ENCODE measurements at regions not wholly inside any gene's neighbourhood (a gene's known extent, or its start where the extent isn't known, plus 50 kb on each side); places are given as distances from the start of the nearest gene placed in this dataset.

DNA sequence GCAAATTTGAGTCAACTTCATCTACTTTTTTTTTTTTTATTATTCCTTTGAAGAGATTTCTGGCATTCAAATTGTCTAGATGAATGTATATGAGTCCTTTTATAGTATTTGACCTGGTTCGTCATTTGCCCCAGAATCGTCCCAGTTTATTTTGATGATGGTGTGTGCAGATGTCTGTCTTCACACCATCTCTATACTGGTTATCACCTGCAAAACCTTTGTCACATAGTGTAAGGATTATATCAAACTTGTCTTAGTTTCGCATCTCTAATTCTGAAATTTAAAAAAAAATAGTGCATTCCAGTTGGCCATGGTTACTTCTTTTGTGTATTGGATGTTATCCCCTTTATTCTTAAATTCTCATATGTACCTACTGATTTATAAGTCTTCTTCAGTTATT, 70.5 kb upstream of the CD99 start:
- Mint-ChIP-seq H3K9me3 (peaks cover 2% of the 10 kb centered on the region), H3K27ac (no peak overlapping the region), H3K27me3 (no peaks in the 10 kb centered on the region), H3K36me3 (ENCODE audit: low read depth) (peaks cover 68% of the 10 kb centered on the region), H3K4me1 (peaks cover 11% of the 10 kb centered on the region), H3K4me3 (no peak overlapping the region)
- no peak for DNase-seq
- intact Hi-C loops (cut with micrococcal nuclease) = no loop called here

DNA sequence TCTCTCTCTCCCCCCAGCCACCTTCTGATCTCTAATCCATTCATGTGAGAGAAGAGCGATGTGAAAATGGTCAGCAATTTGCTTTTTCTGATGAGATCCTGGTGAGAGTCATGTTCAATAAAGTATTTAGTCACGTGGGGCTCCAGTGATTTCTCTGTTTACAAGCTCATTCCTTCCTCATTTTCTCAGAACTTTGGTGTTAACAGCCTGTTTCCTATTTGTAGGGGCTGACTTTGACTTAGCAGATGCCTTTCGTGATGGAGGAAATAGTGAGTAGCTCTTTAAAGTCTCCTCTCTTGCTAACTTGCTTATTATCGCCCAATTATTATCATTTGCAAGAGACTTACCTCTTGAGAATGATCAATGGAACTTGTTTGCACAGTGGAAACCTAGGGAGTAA, 72.6 kb upstream of the CD99 start:
- Mint-ChIP-seq H3K27me3 (no peaks in the 10 kb centered on the region), H3K4me3 (no peak overlapping the region), H3K4me1 (peaks cover 24% of the 10 kb centered on the region), H3K27ac (no peak overlapping the region), H3K9me3 (peaks cover 6% of the 10 kb centered on the region), H3K36me3 (ENCODE audit: low read depth) (peaks cover 76% of the 10 kb centered on the region)
- no peak for DNase-seq
- intact Hi-C loops (cut with micrococcal nuclease) = no loop called here

DNA sequence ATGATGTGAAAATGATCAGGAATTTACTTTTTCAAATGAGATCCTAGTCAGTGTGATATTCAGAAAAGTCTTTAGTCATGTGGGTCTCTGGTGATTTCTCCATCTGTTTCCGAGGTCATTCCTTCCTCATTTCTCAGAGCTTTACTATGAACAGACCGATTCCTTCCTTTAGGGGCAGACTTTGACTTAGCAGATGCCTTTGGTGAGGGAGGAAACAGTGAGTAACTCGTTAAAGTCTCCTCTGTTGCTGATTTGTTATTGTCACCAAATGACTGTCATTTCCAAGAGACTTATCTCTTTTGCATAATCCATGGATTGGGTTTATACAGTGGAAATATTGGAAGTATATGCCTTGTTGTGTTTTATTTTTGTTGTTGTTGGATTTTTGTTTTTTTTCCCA, 76.2 kb upstream of the CD99 start:
- H3K4me3 Mint-ChIP-seq = peak overlapping the region; percentile 39
- H3K4me1 Mint-ChIP-seq = peaks cover 46% of the 10 kb centered on the region
- peak overlapping the region; percentile 84 for H3K27ac Mint-ChIP-seq
- H3K27me3 Mint-ChIP-seq = no peaks in the 10 kb centered on the region
- H3K9me3 Mint-ChIP-seq = peaks cover 6% of the 10 kb centered on the region
- H3K36me3 Mint-ChIP-seq (ENCODE audit: low read depth) = peaks cover 74% of the 10 kb centered on the region
- intact Hi-C loops (cut with micrococcal nuclease) = no loop called here
- no peak for DNase-seq

DNA sequence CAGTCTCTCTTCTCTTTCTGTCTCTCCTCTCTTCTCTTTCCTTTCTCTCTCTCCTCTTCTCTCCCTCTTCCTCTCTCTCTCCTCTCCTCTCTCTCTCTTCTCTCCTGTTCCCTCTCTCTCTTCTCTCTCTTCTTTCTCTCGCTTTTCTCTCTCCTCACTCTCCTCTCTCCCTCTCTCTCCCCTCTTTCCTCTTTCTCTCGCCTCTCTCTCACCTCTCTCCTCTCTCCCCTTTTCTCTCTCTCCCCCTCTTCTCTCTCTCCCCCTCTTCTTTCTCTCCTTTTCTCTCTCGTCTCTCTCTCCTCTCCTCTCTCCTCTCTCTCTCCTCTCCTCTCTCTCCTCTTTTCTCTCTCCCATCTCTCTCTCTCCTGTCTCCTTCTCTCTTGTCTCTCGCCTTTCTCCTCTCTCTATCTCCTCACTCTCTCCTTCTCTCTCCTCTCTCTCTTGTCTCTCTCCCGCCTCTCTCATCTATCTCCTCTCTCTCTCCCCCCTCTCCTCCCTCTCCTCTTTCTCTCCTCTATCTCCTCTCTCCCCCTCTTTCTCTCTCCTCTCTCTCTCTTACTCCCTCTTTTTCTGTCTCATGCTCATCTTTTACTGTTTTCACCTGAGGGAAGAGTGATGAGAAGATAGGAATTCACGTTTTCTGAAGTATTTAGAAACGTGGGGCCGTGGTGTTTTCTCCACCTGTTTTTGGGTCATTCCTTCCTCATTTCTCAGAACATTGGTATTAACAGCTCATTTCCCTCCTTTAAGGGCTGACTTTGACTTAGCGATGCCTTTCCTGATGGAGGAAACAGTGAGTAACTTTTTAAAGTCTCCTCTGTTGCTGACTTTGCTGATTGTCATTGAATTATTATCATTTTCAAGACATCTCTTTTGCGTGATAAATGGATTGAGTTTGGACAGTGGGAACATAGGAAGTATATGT, 80.6 kb upstream of the CD99 start:
- H3K4me3 Mint-ChIP-seq = peak overlapping the region; percentile 95
- H3K4me1 Mint-ChIP-seq = peaks cover 48% of the 10 kb centered on the region
- H3K27me3 Mint-ChIP-seq = no peaks in the 10 kb centered on the region
- DNase-seq = no peak
- peaks cover 12% of the 10 kb centered on the region for H3K9me3 Mint-ChIP-seq
- H3K27ac Mint-ChIP-seq = peak overlapping the region; percentile 85
- intact Hi-C loops (cut with micrococcal nuclease) = no loop called here
- peaks cover 42% of the 10 kb centered on the region for H3K36me3 Mint-ChIP-seq (ENCODE audit: low read depth)

DNA sequence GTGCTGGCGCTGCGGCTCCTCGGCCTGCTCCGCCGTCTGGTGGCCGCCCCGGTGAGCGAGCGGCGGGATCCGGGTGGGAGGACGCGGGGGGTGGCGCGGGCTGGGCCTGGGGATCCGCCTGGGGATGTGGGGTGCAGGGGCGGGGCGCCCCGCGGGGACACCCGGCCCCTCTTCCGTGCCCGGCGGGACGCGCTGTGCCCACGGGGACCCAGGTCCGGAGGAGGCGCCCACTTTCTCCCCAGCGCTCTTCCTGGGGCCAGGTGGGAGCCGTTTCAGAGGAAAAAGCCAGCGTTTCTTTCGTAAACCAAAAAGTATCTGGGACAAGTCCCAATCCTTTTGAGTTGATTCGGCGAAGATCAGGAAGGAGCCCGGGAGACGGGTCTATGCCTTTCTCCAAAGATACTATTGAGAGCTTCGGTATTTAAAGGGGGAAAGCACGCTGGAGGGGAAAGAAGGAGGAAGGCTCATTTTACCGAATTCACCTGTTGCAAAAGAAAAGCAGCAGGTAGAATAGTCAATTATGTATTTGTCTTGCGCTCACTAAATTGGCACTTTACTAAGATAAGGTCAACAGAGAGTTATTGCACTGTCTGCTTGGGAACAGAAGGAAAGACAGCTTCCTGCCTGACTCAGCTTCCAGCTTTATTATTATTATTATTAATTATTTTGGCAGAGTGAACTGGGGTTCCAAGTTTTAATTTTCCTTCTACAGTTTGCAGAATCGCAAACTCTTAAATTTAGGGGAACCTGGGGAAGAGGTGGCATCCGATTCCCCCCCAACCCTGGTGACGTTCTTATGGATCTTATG, 81.5 kb upstream of the CD99 start:
- Mint-ChIP-seq H3K27me3 (no peaks in the 10 kb centered on the region), H3K4me3 (peak overlapping the region; percentile 95), H3K36me3 (ENCODE audit: low read depth) (peaks cover 39% of the 10 kb centered on the region), H3K4me1 (peaks cover 43% of the 10 kb centered on the region), H3K27ac (peak overlapping the region; percentile 85), H3K9me3 (peaks cover 9% of the 10 kb centered on the region)
- no peak for DNase-seq
- intact Hi-C loops (cut with micrococcal nuclease) = loop anchor here (1.0 to 10.0 kb wide), 8 partner anchors 17 to 1365 kb away; partner anchors contain the start of genes CD99, DHRSX, P2RY8 and ZBED1

DNA sequence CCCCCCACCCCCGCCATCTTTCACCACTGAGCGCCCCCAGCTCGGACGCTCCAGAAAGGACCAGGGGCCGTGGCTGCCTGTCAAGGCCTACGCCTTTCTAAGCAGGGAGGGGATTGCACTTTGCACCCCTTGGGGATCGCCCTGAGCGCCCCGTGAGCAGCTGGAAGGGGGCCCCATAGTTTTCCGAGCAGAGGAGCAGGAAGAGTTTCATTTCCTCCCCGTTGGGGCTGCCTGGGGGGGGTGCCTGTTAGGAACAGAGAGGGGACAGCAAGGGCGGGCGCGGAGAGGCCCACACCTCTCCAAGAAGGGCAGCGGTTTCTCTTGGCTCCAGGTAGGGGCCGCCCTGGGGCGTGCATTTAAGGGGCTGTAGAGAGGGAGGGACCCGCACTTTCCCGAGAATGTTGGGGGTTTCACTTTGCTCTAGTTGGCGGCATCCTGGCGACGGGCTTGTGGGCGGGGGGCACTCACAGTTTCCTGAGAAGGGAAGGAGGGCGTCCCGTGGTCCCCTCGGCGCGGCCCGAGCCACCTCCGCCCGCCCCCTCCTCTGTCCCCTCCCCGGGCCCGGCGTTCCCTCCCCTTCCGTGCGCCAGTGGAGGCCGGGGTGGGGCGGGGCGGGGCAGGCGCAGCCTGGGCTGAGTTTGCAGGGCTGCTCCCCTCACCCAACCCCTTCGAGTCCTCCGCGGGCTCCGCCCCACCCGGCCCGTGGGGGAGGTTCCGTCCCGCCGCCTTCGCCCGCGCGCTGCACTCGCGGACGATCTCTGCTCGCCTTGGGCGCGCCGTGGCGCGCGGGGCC, 82.3 kb upstream of the CD99 start:
- Mint-ChIP-seq H3K36me3 (ENCODE audit: low read depth) (peaks cover 35% of the 10 kb centered on the region), H3K27me3 (no peaks in the 10 kb centered on the region), H3K4me3 (peak overlapping the region; percentile 95), H3K27ac (peak overlapping the region; percentile 93), H3K4me1 (peaks cover 46% of the 10 kb centered on the region), H3K9me3 (peaks cover 9% of the 10 kb centered on the region)
- intact Hi-C loops (cut with micrococcal nuclease) = loop anchor here (1.0 to 10.0 kb wide), 8 partner anchors 18 to 1364 kb away; partner anchors contain the start of genes CD99, DHRSX, P2RY8 and ZBED1
- DNase-seq = peak; percentile 97

DNA sequence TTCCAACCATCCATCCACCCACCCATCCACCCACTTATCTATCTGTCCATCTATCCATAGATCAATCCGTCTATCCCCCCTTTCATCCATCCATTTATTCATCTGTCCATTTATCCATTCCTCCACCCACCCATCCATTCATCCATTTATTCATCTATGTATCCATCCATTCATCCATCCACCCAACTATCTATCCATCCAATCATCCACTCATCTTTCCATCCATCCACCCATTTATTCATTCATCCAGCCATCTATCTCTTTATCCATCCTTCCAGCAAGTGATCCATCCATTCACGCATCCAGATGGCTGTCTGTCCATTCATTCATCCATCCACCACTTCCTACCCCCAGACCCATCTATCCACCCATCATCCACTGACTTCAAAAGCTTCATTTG, 84.0 kb upstream of the CD99 start:
- peak overlapping the region; percentile 11 for H3K4me3 Mint-ChIP-seq
- peaks cover 38% of the 10 kb centered on the region for H3K4me1 Mint-ChIP-seq
- H3K27ac Mint-ChIP-seq = no peak overlapping the region
- H3K36me3 Mint-ChIP-seq (ENCODE audit: low read depth) = peaks cover 29% of the 10 kb centered on the region
- intact Hi-C loops (cut with micrococcal nuclease) = loop anchor here (5.0 to 10.0 kb wide), 3 partner anchors 950 to 1362 kb away; partner anchors contain the start of gene P2RY8
- peaks cover 9% of the 10 kb centered on the region for H3K9me3 Mint-ChIP-seq
- no peak for DNase-seq
- H3K27me3 Mint-ChIP-seq = no peaks in the 10 kb centered on the region

DNA sequence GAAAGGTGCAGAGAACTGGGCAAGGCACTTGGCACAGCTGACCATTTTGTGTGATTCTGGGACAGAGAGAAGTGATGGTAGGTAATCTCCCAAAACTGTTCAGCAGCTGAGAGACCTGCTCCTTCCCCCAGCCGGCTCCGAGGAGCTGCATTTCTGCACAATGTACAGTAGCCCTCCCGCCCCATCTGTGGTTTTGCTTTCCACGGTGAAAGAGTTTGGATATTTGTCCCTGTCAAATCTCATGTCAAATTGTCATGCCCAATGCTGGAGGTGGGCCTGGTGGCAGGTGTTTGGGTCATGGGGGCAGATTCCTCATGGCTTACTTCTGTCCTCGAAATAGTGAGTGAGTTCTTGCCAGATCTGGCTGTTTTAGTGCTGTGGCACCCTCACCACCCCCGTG, 90.5 kb upstream of the CD99 start:
- intact Hi-C loops (cut with micrococcal nuclease) = loop anchor here (10.0 kb wide), 1 partner anchor 1356 kb away; no protein-coding TSS in a partner anchor
- Mint-ChIP-seq H3K27ac (no peak overlapping the region), H3K9me3 (no peaks in the 10 kb centered on the region), H3K27me3 (no peaks in the 10 kb centered on the region), H3K4me3 (no peak overlapping the region), H3K4me1 (peaks cover 10% of the 10 kb centered on the region), H3K36me3 (ENCODE audit: low read depth) (peaks cover 41% of the 10 kb centered on the region)
- no peak for DNase-seq

DNA sequence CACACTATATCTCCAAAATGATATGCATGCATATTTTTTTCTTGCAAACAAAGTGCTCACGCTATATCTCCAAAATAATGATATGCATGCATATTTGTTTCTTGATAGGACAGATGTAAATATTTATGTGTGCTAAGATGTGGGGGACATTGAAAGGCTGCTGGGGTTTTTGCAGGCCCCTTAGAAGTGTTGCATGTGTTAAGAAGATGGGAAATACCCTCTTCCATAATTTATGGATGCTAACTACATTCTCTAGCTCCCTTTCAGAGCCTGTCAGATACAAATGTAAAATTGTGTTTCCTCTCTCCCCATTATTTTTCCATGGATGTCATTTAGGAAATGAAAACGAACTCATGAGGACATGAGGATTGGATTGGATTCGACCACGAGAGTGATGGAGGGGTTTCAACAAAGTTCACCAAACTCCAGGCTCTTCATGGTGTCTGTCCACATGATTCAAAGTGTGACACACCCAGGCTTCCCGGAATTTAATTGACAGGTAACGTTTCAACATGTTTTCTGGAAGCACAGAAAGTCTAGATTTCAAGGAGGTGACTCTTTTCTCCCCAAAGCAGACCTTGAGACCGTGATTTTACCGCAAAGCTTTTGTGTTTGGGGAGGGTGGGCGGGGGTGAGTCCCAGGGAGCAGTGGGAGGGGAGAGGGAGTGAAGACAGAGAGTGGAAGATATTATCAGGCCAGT, 94.4 kb upstream of the CD99 start:
- intact Hi-C loops (cut with micrococcal nuclease) = no loop called here
- Mint-ChIP-seq H3K27ac (no peak overlapping the region), H3K9me3 (no peaks in the 10 kb centered on the region), H3K4me3 (no peak overlapping the region), H3K36me3 (ENCODE audit: low read depth) (peaks cover 27% of the 10 kb centered on the region), H3K4me1 (peaks cover 12% of the 10 kb centered on the region), H3K27me3 (no peaks in the 10 kb centered on the region)
- DNase-seq = no peak

DNA sequence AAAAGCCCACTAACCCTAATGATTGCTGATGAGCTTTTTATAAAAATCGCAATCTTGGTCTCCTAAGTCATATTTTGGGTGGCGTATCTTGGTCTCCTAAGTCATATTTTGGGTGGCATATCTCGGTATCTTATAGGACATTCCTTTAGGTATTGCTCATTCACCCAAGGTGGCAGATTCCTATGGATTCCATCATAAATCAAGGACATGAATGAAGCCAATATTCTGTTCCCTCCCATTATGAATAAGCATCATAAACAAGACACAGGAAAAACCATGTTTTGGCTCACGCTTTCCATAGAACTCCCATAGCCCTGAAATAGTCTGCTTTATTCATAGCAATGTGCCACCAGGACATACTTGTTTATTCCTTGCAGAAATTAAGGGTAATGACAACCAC, 95.0 kb upstream of the CD99 start:
- H3K4me3 Mint-ChIP-seq = no peak overlapping the region
- peaks cover 23% of the 10 kb centered on the region for H3K36me3 Mint-ChIP-seq (ENCODE audit: low read depth)
- intact Hi-C loops (cut with micrococcal nuclease) = no loop called here
- no peak for DNase-seq
- H3K4me1 Mint-ChIP-seq = peaks cover 12% of the 10 kb centered on the region
- no peak overlapping the region for H3K27ac Mint-ChIP-seq
- no peaks in the 10 kb centered on the region for H3K27me3 Mint-ChIP-seq
- H3K9me3 Mint-ChIP-seq = no peaks in the 10 kb centered on the region

DNA sequence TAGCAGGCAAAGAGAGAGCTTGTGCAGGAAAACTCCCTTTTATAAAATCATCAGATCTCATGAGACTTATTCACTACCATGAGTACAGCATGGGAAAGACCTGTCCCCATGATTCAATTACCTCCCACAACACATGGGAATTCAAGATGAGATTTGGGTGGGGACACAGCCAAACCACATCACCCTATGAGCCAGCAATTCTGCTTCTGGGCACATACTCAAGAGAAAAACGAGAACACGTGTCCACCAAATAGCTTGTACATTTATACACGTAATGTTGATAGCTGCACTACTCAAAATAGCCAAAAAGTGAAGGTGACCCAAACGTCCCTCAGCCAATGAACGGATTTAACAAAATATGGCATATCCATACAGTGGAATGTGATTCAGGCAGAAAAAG, 94.5 kb upstream of the DHRSX start:
- Mint-ChIP-seq H3K27me3 (no peaks in the 10 kb centered on the region), H3K4me1 (peaks cover 10% of the 10 kb centered on the region), H3K9me3 (no peaks in the 10 kb centered on the region), H3K27ac (no peak overlapping the region), H3K36me3 (ENCODE audit: low read depth) (peaks cover 16% of the 10 kb centered on the region), H3K4me3 (no peak overlapping the region)
- DNase-seq = no peak
- intact Hi-C loops (cut with micrococcal nuclease) = no loop called here

DNA sequence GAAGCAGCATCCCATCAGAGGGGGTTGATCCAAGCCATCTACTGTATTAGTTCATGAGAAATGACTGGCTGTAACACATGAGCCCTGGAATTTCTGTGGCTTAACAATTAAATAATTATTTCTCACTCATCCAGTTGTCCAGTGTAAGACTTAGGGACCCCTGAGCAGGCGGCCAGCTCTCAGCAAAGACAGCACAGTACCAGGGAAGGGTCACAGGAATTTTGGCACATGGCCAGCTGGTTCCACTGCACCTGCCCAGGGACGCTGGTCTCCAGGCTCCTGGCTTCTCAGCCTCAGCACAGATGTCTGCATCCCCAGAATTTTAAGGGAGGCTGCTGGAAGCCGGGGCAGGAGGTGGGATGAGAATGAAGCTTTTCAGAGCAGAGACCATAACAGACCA, 93.7 kb upstream of the DHRSX start:
- Mint-ChIP-seq H3K4me1 (peaks cover 10% of the 10 kb centered on the region), H3K27ac (no peak overlapping the region), H3K36me3 (ENCODE audit: low read depth) (peaks cover 13% of the 10 kb centered on the region), H3K4me3 (no peak overlapping the region), H3K9me3 (no peaks in the 10 kb centered on the region), H3K27me3 (no peaks in the 10 kb centered on the region)
- intact Hi-C loops (cut with micrococcal nuclease) = loop anchor here (5.0 kb wide), 1 partner anchor 1002 kb away; the partner anchor contains the start of gene AKAP17A
- no peak for DNase-seq

DNA sequence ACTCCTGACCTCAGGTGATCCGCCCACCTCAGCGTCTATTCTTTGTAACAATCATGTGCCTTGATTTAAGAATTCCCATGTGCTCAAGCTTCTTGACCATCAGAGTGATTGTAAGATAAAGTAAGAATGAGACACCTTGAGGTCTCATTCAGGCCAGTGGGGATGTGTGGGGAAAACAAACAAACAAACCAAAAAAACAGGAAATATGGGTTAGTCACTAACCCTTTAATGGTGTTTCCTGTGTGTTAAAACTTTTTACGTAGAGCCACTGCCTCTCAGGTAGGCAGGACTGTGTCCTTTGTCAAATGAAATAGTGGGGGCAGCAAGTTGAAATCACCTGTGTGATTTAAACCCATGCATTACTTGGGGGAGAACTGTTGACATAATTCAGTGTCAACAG, 91.5 kb upstream of the DHRSX start:
- no peak overlapping the region for H3K27ac Mint-ChIP-seq
- H3K4me1 Mint-ChIP-seq = peaks cover 10% of the 10 kb centered on the region
- peaks cover 7% of the 10 kb centered on the region for H3K36me3 Mint-ChIP-seq (ENCODE audit: low read depth)
- no peak for DNase-seq
- no peak overlapping the region for H3K4me3 Mint-ChIP-seq
- intact Hi-C loops (cut with micrococcal nuclease) = loop anchor here (5.0 kb wide), 1 partner anchor 1000 kb away; the partner anchor contains the start of gene AKAP17A
- no peaks in the 10 kb centered on the region for H3K27me3 Mint-ChIP-seq
- no peaks in the 10 kb centered on the region for H3K9me3 Mint-ChIP-seq
